ENCODE measurements at regions not wholly inside any gene's neighbourhood (a gene's known extent, or its start where the extent isn't known, plus 50 kb on each side); places are given as distances from the start of the nearest gene placed in this dataset.
"Not testable (repeated sequence)": the region's sequence is repeated elsewhere in the genome, so short reads cannot be mapped to it uniquely, and the experiment has no call there.

GRCh38 chr3:126292318-126293070, 64.7 kb downstream of the KLF15 start:
- Histone ChIP-seq H3K4me3 (ENCODE audit: insufficient read depth, low read depth, low read length) (no peak overlapping the region), H3K27me3 (ENCODE audit: control insufficient read depth, insufficient read depth, low read length) (peaks cover 18% of the 10 kb centered on the region), H3K36me3 (replicated peaks; ENCODE audit: control insufficient read depth, insufficient read depth, low read length) (no peaks in the 10 kb centered on the region)
- no peak for DNase-seq

- no peak for DNase-seq
- Histone ChIP-seq H3K36me3 (replicated peaks; ENCODE audit: control insufficient read depth, insufficient read depth, low read length) (no peaks in the 10 kb centered on the region), H3K4me3 (ENCODE audit: insufficient read depth, low read depth, low read length) (no peak overlapping the region), H3K27me3 (ENCODE audit: control insufficient read depth, insufficient read depth, low read length) (peaks cover 18% of the 10 kb centered on the region)
Measured at GRCh38 chr3:126291537-126291936, 65.7 kb downstream of the KLF15 start.

- H3K36me3 ChIP-seq (replicated peaks; ENCODE audit: control insufficient read depth, insufficient read depth, low read length) = no peaks in the 10 kb centered on the region
- H3K27me3 ChIP-seq (ENCODE audit: control insufficient read depth, insufficient read depth, low read length) = peaks cover 18% of the 10 kb centered on the region
- no peak for DNase-seq
- H3K4me3 ChIP-seq (ENCODE audit: insufficient read depth, low read depth, low read length) = no peak overlapping the region
Measured at GRCh38 chr3:126291061-126291460, 66.1 kb downstream of the KLF15 start.

GRCh38 chr3:126290325-126290724, 66.9 kb downstream of the KLF15 start:
- no peak overlapping the region for H3K4me3 ChIP-seq (ENCODE audit: insufficient read depth, low read depth, low read length)
- DNase-seq = no peak
- H3K36me3 ChIP-seq (replicated peaks; ENCODE audit: control insufficient read depth, insufficient read depth, low read length) = no peaks in the 10 kb centered on the region
- peaks cover 18% of the 10 kb centered on the region for H3K27me3 ChIP-seq (ENCODE audit: control insufficient read depth, insufficient read depth, low read length)

GRCh38 chr3:126289096-126289495, 68.1 kb downstream of the KLF15 start:
- DNase-seq = no peak
- Histone ChIP-seq H3K27me3 (ENCODE audit: control insufficient read depth, insufficient read depth, low read length) (peaks cover 18% of the 10 kb centered on the region), H3K4me3 (ENCODE audit: insufficient read depth, low read depth, low read length) (no peak overlapping the region), H3K36me3 (replicated peaks; ENCODE audit: control insufficient read depth, insufficient read depth, low read length) (no peaks in the 10 kb centered on the region)

GRCh38 chr3:126288314-126288713, 68.9 kb downstream of the KLF15 start:
- Histone ChIP-seq H3K4me3 (ENCODE audit: insufficient read depth, low read depth, low read length) (peak overlapping the region; percentile 52; the same call in 1 of the 2 replicates), H3K36me3 (replicated peaks; ENCODE audit: control insufficient read depth, insufficient read depth, low read length) (no peaks in the 10 kb centered on the region), H3K27me3 (ENCODE audit: control insufficient read depth, insufficient read depth, low read length) (peaks cover 18% of the 10 kb centered on the region)
- no peak for DNase-seq

- Histone ChIP-seq H3K27me3 (ENCODE audit: control insufficient read depth, insufficient read depth, low read length) (peaks cover 18% of the 10 kb centered on the region), H3K36me3 (replicated peaks; ENCODE audit: control insufficient read depth, insufficient read depth, low read length) (no peaks in the 10 kb centered on the region), H3K4me3 (ENCODE audit: insufficient read depth, low read depth, low read length) (peak overlapping the region; percentile 52)
- DNase-seq = peak; percentile 84
Measured at GRCh38 chr3:126287536-126288241, 69.5 kb downstream of the KLF15 start.

- DNase-seq = no peak
- peak overlapping the region; percentile 52 for H3K4me3 ChIP-seq (ENCODE audit: insufficient read depth, low read depth, low read length)
- no peaks in the 10 kb centered on the region for H3K36me3 ChIP-seq (replicated peaks; ENCODE audit: control insufficient read depth, insufficient read depth, low read length)
- peaks cover 18% of the 10 kb centered on the region for H3K27me3 ChIP-seq (ENCODE audit: control insufficient read depth, insufficient read depth, low read length)
Measured at GRCh38 chr3:126287171-126287535, 70.1 kb downstream of the KLF15 start.

GRCh38 chr3:126285369-126285768, 71.8 kb downstream of the KLF15 start:
- H3K4me3 ChIP-seq (ENCODE audit: insufficient read depth, low read depth, low read length) = no peak overlapping the region
- H3K27me3 ChIP-seq (ENCODE audit: control insufficient read depth, insufficient read depth, low read length) = peaks cover 16% of the 10 kb centered on the region
- no peaks in the 10 kb centered on the region for H3K36me3 ChIP-seq (replicated peaks; ENCODE audit: control insufficient read depth, insufficient read depth, low read length)
- no peak for DNase-seq

- H3K4me3 ChIP-seq (ENCODE audit: insufficient read depth, low read depth, low read length) = no peak overlapping the region
- DNase-seq = no peak
- peaks cover 16% of the 10 kb centered on the region for H3K27me3 ChIP-seq (ENCODE audit: control insufficient read depth, insufficient read depth, low read length)
Measured at GRCh38 chr3:126284258-126284904, 72.8 kb downstream of the KLF15 start.

GRCh38 chr3:126283651-126284050, 73.6 kb downstream of the KLF15 start:
- H3K36me3 ChIP-seq (replicated peaks; ENCODE audit: control insufficient read depth, insufficient read depth, low read length); H3K4me3 ChIP-seq (ENCODE audit: insufficient read depth, low read depth, low read length); DNase-seq: not testable (repeated sequence)
- H3K27me3 ChIP-seq (ENCODE audit: control insufficient read depth, insufficient read depth, low read length) = peaks cover 10% of the 10 kb centered on the region

More at GRCh38 chr3:126284258-126284904, 72.8 kb downstream of the KLF15 start:
- H3K36me3 ChIP-seq (replicated peaks; ENCODE audit: control insufficient read depth, insufficient read depth, low read length) = no peaks in the 10 kb centered on the region

- Histone ChIP-seq H3K27me3 (ENCODE audit: control insufficient read depth, insufficient read depth, low read length) (no peaks in the 10 kb centered on the region), H3K36me3 (replicated peaks; ENCODE audit: control insufficient read depth, insufficient read depth, low read length) (no peaks in the 10 kb centered on the region), H3K4me3 (ENCODE audit: insufficient read depth, low read depth, low read length) (no peak overlapping the region)
- no peak for DNase-seq
Measured at GRCh38 chr3:126279853-126280252, 77.4 kb downstream of the KLF15 start.

- Histone ChIP-seq H3K36me3 (replicated peaks; ENCODE audit: control insufficient read depth, insufficient read depth, low read length) (no peaks in the 10 kb centered on the region), H3K27me3 (ENCODE audit: control insufficient read depth, insufficient read depth, low read length) (no peaks in the 10 kb centered on the region), H3K4me3 (ENCODE audit: insufficient read depth, low read depth, low read length) (no peak overlapping the region)
- DNase-seq = no peak
Measured at GRCh38 chr3:126277629-126278378, 79.4 kb downstream of the KLF15 start.

- Histone ChIP-seq H3K36me3 (replicated peaks; ENCODE audit: control insufficient read depth, insufficient read depth, low read length) (no peaks in the 10 kb centered on the region), H3K27me3 (ENCODE audit: control insufficient read depth, insufficient read depth, low read length) (no peaks in the 10 kb centered on the region), H3K4me3 (ENCODE audit: insufficient read depth, low read depth, low read length) (no peak overlapping the region)
- DNase-seq = no peak
Measured at GRCh38 chr3:126275620-126275904, 81.6 kb downstream of the KLF15 start.
